ENCODE measurements at regions not wholly inside any gene's neighbourhood (a gene's known extent, or its start where the extent isn't known, plus 50 kb on each side); places are given as distances from the start of the nearest gene placed in this dataset.

- Histone ChIP-seq H4K20me1 (ENCODE audit: control insufficient read depth, extremely low read depth, insufficient read depth, low read length) (no peaks in the 10 kb centered on the region), H3K9ac (ENCODE audit: insufficient read depth, low read length) (no peak overlapping the region), H3K9me3 (ENCODE audit: control insufficient read depth, insufficient read depth, low read depth, low read length) (no peaks in the 10 kb centered on the region), H3K4me3 (replicated peaks in 1 of 4; ENCODE audit: control extremely low read depth in 1 of 4, insufficient read depth in 1 of 4, low read depth in 3 of 4, low read length in 4 of 4) (no peak overlapping the region), H3K27ac (ENCODE audit: insufficient read depth, low read length) (no peak overlapping the region), H3K79me2 (ENCODE audit: control insufficient read depth, insufficient read depth, low read length) (no peaks in the 10 kb centered on the region), H3K4me2 (ENCODE audit: extremely low read depth, insufficient read depth, low read length) (no peak overlapping the region), H3K36me3 (ENCODE audit: control insufficient read depth, insufficient read depth, low read length) (no peaks in the 10 kb centered on the region), H3K4me1 (ENCODE audit: control insufficient read depth, extremely low read depth, insufficient read depth, low read length) (no peaks in the 10 kb centered on the region), H3K27me3 (ENCODE audit: control insufficient read depth, insufficient read depth, low read length) (peaks cover 3% of the 10 kb centered on the region), H2AFZ (ENCODE audit: low read length) (no peak overlapping the region)
- DNase-seq (ENCODE audit: low read depth in 2 of 2) = no peak
- TF ChIP-seq CTCF (conservative IDR thresholded peaks at IDR 0.05 in 1 of 2, IDR thresholded peaks at IDR 0.05 in 1 of 2; ENCODE audit: low read depth in 1 of 2, low read length in 2 of 2) (no peak), EZH2 (IDR thresholded peaks at IDR 0.05; ENCODE audit: low read length, missing control alignments) (no peak)
Measured at GRCh38 chr13:31433207-31433606, 233.4 kb downstream of the B3GLCT start.

DNA sequence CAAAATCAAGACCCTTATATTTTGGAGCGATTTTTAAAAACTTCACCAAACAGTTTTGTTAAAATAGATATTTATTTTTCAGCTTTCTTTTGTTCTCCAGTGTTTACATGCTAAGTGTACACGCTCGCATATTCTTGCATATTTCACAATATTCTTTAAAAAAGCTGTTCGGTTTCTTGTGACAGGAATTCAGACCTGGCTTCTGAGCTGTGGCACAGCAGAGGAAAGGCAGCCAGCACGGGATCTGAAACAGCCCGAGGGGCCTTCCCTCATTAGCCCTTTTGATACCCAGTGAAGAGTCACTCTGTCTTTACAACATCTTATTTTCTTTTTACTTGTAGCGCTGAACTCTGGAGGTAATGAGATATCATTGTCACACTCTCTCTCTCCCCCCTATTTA is 234.0 kb downstream of the B3GLCT start:
- H3K9me3 ChIP-seq (ENCODE audit: control insufficient read depth, insufficient read depth, low read depth, low read length) = no peaks in the 10 kb centered on the region
- no peak overlapping the region for H3K4me2 ChIP-seq (ENCODE audit: extremely low read depth, insufficient read depth, low read length)
- H4K20me1 ChIP-seq (ENCODE audit: control insufficient read depth, extremely low read depth, insufficient read depth, low read length) = no peaks in the 10 kb centered on the region
- H3K4me3 ChIP-seq (replicated peaks in 1 of 4; ENCODE audit: control extremely low read depth in 1 of 4, insufficient read depth in 1 of 4, low read depth in 3 of 4, low read length in 4 of 4) = no peak overlapping the region
- TF ChIP-seq EZH2 (IDR thresholded peaks at IDR 0.05; ENCODE audit: low read length, missing control alignments) (no peak), CTCF (conservative IDR thresholded peaks at IDR 0.05 in 1 of 2, IDR thresholded peaks at IDR 0.05 in 1 of 2; ENCODE audit: low read depth in 1 of 2, low read length in 2 of 2) (no peak)
- no peak for DNase-seq (ENCODE audit: low read depth in 2 of 2)
- H2AFZ ChIP-seq (ENCODE audit: low read length) = no peak overlapping the region
- H3K27me3 ChIP-seq (ENCODE audit: control insufficient read depth, insufficient read depth, low read length) = peaks cover 3% of the 10 kb centered on the region
- H3K4me1 ChIP-seq (ENCODE audit: control insufficient read depth, extremely low read depth, insufficient read depth, low read length) = no peaks in the 10 kb centered on the region
- no peak overlapping the region for H3K27ac ChIP-seq (ENCODE audit: insufficient read depth, low read length)
- H3K9ac ChIP-seq (ENCODE audit: insufficient read depth, low read length) = no peak overlapping the region
- no peaks in the 10 kb centered on the region for H3K79me2 ChIP-seq (ENCODE audit: control insufficient read depth, insufficient read depth, low read length)
- no peaks in the 10 kb centered on the region for H3K36me3 ChIP-seq (ENCODE audit: control insufficient read depth, insufficient read depth, low read length)

- DNase-seq (ENCODE audit: low read depth in 2 of 2) = no peak
- H3K4me3 ChIP-seq (replicated peaks in 1 of 4; ENCODE audit: control extremely low read depth in 1 of 4, insufficient read depth in 1 of 4, low read depth in 3 of 4, low read length in 4 of 4) = no peak overlapping the region
- H3K9me3 ChIP-seq (ENCODE audit: control insufficient read depth, insufficient read depth, low read depth, low read length) = no peaks in the 10 kb centered on the region
- H3K9ac ChIP-seq (ENCODE audit: insufficient read depth, low read length) = no peak overlapping the region
- peaks cover 3% of the 10 kb centered on the region for H3K27me3 ChIP-seq (ENCODE audit: control insufficient read depth, insufficient read depth, low read length)
- H4K20me1 ChIP-seq (ENCODE audit: control insufficient read depth, extremely low read depth, insufficient read depth, low read length) = no peaks in the 10 kb centered on the region
- TF ChIP-seq EZH2 (IDR thresholded peaks at IDR 0.05; ENCODE audit: low read length, missing control alignments) (no peak), CTCF (conservative IDR thresholded peaks at IDR 0.05 in 1 of 2, IDR thresholded peaks at IDR 0.05 in 1 of 2; ENCODE audit: low read depth in 1 of 2, low read length in 2 of 2) (no peak)
- H3K79me2 ChIP-seq (ENCODE audit: control insufficient read depth, insufficient read depth, low read length) = no peaks in the 10 kb centered on the region
- H3K4me1 ChIP-seq (ENCODE audit: control insufficient read depth, extremely low read depth, insufficient read depth, low read length) = no peaks in the 10 kb centered on the region
- no peak overlapping the region for H3K27ac ChIP-seq (ENCODE audit: insufficient read depth, low read length)
- H3K4me2 ChIP-seq (ENCODE audit: extremely low read depth, insufficient read depth, low read length) = no peak overlapping the region
- H2AFZ ChIP-seq (ENCODE audit: low read length) = no peak overlapping the region
- H3K36me3 ChIP-seq (ENCODE audit: control insufficient read depth, insufficient read depth, low read length) = no peaks in the 10 kb centered on the region
Measured at GRCh38 chr13:31434613-31435012, 234.8 kb downstream of the B3GLCT start.

Data from fibroblast of lung (primary cell).